Left cardiac atrium (tissue), 4 donors: ENCODE measurements at regions not wholly inside any gene's neighbourhood (a gene's known extent, or its start where the extent isn't known, plus 50 kb on each side); places are given as distances from the start of the nearest gene placed in this dataset.

Experiments
- ATAC-seq, 2 donors: fragments of 200-7000 bp; cut with Tn5 transposase; one replicate each; pipeline ENCODE4 v1.9.1; 2020; ENCODE audit warnings: mild to moderate bottlenecking in 2 of 2, moderate library complexity in 2 of 2
- DNase-seq: peaks from one replicate; pipeline ENCODE4 v3.0.0-alpha.2; 2020
- intact Hi-C, 2 donors: fragments of 100-400 bp; cut with DNase I; formaldehyde crosslinking; loops; one replicate each; pipeline versions ENCODE4 v1.14.1 to v1.15.1; 2022 to 2023
- donor health status: DM: no; HTN: yes; CAD: no.
- donor health status: DM: no; HTN: yes; CAD: no; lungs with severe emphysema.
- donor health status: DM: yes; HTN: yes; CAD: no.
- donor health status: Dilated cardiomyopathy.

DNA sequence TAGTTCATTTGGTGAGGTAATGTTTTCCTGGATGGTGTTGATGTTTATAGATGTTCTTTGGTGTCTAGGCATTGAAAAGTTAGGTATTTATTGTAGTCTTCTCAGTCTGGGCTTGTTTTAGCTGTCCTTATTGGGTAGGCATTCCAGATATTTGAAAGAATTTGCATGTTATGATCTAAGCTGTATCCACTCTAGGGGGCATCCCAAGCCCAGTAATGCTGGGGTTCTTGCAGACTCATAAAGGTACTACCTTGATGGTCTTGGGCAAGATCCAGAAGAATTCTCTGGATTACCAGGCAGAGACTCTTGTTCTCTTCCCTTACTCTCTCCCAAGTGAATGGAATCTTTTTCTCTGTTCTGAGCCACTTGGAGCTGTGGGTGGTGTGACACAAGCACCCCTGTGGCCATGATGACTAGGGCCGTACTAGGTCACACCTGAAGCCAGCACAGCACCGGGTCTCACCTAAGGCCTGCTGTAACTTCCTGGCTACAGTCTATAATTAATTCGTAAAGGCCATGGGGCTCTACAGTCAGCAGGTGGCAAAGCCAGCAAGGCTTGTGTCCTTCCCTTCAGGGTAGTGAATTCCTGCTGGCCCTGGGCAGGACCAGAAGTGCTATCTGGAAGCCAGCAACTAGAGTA is 74.8 kb upstream of the PDE4B start:
- no peak for ATAC-seq
- intact Hi-C loops: no loop called here
- DNase-seq: no peak

DNA sequence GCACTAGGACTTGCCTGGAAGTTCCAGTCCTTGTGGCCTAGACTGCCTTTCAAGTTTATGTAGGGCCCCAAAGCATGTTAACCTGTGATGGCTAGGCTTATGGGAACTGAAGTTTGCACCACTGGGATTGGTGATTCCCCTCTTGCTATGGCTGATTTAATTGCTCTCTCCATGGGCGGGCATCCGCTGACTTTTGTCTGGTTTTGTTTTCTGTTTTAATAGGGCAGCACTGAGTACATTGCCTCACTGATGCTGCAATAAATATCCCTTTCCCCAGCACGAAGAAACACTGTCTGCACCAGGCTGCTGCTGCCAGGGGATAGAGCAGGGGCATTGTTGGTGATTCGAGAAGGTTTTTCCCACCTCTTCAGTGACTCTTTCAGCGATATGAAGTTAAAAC is 73.3 kb upstream of the PDE4B start:
- no peak for DNase-seq
- ATAC-seq: no peak
- intact Hi-C loops: no loop called here

DNA sequence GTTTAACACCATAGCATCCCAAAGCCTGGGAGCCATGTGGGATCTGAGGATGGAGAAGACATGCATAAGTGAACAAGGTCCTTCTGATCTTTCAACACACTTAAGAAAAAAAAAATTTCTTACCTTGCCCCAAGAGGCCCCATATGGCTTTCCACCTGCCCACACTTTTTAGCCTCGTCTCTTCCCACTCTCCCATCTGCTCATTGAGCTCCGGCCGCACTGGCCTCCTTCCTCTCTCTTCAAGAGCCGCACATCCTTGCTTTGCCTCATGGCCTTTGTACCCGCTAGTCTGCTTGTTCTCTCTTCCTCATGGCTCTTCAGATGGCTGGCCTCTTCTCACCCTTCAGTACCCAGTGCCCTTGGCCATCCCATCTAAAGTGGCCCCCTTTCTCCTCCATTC is 70.2 kb upstream of the PDE4B start:
- ATAC-seq (no peak), DNase-seq (no peak)
- intact Hi-C loops: no loop called here

DNA sequence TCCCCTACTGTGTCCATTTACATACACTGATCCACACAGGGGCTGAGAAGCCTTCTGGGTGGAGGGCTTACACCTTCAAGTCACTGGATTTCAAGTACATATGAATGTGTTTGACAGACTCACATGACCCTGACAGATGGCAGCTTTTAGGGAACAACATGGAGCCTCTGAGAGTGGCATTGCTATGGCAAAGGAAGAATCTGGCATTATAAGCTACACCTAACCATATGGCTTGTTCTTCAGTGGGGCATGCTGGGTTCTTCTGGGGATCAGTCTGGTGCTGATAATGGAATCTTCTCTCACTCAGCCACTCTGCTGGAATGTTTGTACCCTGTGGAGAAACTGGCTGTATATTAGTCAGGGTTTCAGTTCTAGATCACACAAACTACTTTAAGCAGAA is 68.5 kb upstream of the PDE4B start:
- ATAC-seq: no peak
- intact Hi-C loops: no loop called here
- DNase-seq: no peak

DNA sequence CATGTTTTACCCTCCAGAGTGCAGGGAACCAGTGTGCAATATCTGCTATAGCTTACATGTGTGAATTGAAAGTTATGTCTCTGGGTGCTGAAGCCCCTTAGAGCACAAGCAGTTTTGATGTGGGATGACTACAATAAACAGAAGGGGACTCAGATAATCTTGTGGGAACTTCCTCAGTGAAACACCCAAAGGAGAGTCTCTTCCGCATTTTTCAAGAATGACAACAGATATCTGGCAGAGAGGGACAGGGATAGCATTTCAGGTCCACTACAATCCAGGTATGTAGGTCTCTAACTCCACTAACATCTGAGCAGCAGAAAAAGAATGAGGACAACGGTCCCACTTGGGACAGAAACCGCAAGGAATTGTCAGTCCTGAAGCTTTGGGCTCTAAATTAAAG is 67.6 kb upstream of the PDE4B start:
- intact Hi-C loops: no loop called here
- DNase-seq (no peak), ATAC-seq (no peak)

DNA sequence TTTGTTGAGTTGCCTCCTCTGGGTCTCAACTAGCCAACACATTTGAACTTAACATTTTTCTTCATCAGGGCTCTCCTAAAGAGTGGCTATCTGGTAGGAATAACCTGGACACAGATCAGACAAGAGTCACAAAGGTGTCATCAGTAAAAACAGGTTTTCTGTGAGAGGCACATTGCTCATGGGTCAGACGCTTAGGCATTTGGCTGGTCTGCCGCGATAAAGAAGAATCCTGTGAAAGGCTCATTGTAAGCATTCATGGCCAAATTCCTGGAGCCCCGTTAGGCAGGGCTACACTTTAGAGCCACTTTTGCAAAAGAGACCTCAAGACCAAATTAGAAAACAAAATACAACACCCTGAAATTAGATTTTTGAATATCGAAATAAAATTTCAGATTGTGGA is 64.2 kb upstream of the PDE4B start:
- DNase-seq (no peak), ATAC-seq (no peak)
- intact Hi-C loops: no loop called here

DNA sequence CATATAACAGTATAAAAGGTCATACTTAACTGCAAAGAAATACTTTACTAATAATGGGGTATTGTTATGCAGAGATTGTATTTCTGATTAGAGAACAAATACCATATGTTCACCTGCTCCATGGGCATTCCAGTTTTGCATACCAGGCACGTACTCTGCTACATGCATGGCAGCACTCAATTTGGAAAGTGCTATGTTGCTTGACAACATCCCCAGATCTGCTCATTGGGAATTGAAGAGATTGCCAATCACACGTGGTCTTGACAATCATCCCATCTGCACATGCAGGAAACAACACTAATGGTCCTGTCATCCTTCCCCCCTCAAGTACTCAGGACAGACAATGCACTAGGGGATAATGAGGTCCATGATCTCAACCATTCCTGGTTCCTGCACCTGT is 63.4 kb upstream of the PDE4B start:
- ATAC-seq: no peak
- intact Hi-C loops: no loop called here
- DNase-seq: no peak

DNA sequence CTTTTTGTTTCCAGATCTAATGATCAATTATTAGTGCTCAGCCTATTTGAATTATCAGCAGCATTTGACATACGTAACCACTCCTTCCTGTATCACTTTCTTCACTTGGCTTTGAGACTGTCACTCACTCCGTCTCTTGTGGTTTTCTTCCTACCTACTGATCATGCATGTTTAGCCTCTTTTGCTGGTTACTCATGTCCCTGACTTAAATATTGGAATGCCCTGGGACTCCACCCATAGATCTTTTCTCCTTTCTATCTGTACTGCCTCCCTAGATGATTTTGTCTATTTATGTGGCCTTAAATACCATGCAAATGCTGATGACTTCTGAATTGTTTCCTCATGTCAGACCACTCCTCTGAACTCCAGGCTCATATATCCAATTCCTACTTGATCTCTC is 57.7 kb upstream of the PDE4B start:
- no peak for ATAC-seq
- no peak for DNase-seq
- intact Hi-C loops: no loop called here

DNA sequence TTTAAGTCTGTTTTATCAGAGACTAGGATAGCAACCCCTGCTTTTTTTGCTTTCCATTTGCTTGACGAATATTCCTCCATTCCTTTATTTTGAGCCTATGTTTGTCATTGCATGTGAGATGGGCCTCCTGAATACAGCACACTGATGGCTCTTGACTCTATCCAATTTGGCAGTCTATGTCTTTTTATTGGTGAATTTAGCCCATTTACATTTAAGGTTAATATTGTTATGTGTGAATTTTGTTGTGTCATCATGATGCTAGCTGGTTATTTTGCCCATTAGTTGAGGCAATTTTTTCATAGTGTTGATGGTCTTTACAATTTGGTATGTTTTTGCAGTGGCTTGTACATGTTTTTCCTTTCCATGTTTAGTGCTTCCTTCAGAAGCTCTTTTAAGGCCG is 50.7 kb upstream of the PDE4B start:
- DNase-seq: no peak
- intact Hi-C loops: no loop called here
- no peak for ATAC-seq
